ENCODE measurements at regions not wholly inside any gene's neighbourhood (a gene's known extent, or its start where the extent isn't known, plus 50 kb on each side); places are given as distances from the start of the nearest gene placed in this dataset.
"Not testable (repeated sequence)": the region's sequence is repeated elsewhere in the genome, so short reads cannot be mapped to it uniquely, and the experiment has no call there.

DNA sequence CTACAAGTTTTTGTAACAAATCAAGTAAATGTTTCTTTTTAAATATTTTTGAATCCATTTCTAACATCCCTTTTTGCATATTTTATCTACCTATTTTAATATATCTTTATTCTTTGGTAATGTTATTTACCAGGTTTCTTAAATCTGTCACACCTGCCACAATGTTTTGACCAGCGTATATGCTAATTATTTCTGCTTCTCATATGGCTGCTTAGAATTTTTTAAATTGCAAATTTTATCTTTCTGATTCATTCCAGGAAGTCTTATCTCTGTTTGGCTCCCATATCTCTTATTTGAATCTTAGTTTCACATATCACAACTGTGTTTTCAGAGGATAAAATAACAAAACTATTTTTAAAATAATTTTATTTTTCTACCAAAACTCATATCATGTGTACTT lies 1411.1 kb downstream of the KCNT2 start:
- no peaks in the 10 kb centered on the region for H3K27me3 Mint-ChIP-seq
- no peak overlapping the region for H3K4me3 Mint-ChIP-seq
- ChIA-PET CTCF (no interaction called here), POLR2A (no interaction called here)
- H3K36me3 Mint-ChIP-seq (ENCODE audit: low read depth), result no peaks in the 10 kb centered on the region
- no peaks in the 10 kb centered on the region for H3K9me3 Mint-ChIP-seq
- H3K4me1 Mint-ChIP-seq, result peaks cover 10% of the 10 kb centered on the region
- no peak for DNase-seq
- H3K27ac Mint-ChIP-seq, result no peak overlapping the region

DNA sequence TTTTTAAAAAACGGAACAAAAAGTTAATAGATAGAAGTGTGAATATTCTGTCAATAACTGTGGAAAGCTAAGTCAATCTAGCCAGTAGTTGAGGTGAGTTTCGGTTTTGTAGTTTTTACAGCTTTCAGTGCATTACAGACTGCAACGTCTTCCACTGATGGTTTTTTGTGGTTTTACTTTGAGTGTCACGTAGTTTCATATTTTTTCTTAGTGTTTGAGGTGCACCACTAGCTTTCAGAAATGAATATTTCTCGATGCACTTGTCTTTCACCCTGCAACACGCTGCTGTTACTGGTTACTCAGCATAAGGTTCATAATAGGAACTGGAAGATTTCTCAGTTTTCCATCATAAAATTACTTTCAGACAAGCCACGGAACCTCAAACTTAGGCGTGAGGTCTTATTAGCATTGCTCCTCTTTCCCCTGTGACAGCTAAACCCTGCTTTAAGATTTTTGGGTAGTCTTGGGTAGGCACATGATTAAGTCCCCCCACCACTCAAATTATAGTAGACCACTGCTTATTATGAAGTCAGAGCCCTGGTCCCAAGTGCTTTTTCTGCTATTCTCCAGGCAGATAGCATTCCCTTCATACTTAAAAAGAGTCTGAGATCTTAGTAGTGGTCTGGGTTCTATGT lies 1412.7 kb downstream of the KCNT2 start:
- peaks cover 4% of the 10 kb centered on the region for H3K27me3 Mint-ChIP-seq
- no peak overlapping the region for H3K27ac Mint-ChIP-seq
- DNase-seq, result peak; percentile 11
- no peaks in the 10 kb centered on the region for H3K36me3 Mint-ChIP-seq (ENCODE audit: low read depth)
- CTCF ChIA-PET, result no interaction called here
- POLR2A ChIA-PET, result no interaction called here
- H3K9me3 Mint-ChIP-seq, result peaks cover 3% of the 10 kb centered on the region
- H3K4me3 Mint-ChIP-seq, result peak overlapping the region; percentile 6
- H3K4me1 Mint-ChIP-seq, result peaks cover 12% of the 10 kb centered on the region

DNA sequence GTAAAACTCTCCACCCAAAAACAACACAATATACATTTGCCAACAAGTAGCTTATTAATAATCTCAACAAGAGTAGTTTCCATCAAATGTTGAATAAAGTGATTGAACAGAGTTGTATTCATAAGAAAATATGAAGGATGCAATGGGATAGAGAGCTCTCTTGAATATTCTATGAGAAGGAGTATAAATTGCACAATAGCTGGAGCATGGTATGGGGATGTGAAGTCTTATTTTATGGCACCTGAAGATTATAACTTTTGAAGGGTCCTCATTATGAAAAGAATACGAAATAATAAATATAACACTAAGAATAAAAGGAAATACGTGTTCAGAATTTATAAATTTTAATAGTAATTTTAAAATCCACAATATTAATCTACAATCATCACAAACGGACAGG lies 1415.1 kb downstream of the KCNT2 start:
- no peak overlapping the region for H3K27ac Mint-ChIP-seq
- CTCF ChIA-PET, result no interaction called here
- POLR2A ChIA-PET, result no interaction called here
- no peaks in the 10 kb centered on the region for H3K36me3 Mint-ChIP-seq (ENCODE audit: low read depth)
- H3K4me3 Mint-ChIP-seq, result no peak overlapping the region
- no peak for DNase-seq
- H3K27me3 Mint-ChIP-seq, result peaks cover 4% of the 10 kb centered on the region
- peaks cover 12% of the 10 kb centered on the region for H3K4me1 Mint-ChIP-seq
- peaks cover 3% of the 10 kb centered on the region for H3K9me3 Mint-ChIP-seq

DNA sequence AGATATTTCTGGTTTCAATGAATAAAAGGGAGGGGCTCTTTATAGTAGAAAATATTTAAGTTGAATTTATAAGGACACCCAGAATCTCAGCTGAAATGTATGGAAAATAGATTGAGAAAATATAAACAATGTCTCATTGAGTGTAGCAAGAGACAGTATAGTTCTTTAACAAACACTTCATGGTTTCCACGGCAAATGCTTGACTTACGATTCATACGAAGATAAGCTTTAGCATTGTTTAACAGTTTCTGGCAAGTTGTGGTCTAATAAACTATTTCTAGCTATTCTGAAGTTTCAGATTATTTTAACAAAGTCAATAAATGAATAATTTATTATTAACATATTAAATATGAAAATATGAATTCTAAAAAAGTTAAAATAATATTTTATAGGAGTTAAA lies 1419.4 kb downstream of the KCNT2 start:
- Mint-ChIP-seq H3K36me3 (ENCODE audit: low read depth) (no peaks in the 10 kb centered on the region), H3K9me3 (peaks cover 3% of the 10 kb centered on the region), H3K4me3 (no peak overlapping the region), H3K4me1 (peaks cover 4% of the 10 kb centered on the region), H3K27me3 (peaks cover 4% of the 10 kb centered on the region), H3K27ac (no peak overlapping the region)
- POLR2A ChIA-PET, result no interaction called here
- CTCF ChIA-PET, result no interaction called here
- DNase-seq, result no peak

DNA sequence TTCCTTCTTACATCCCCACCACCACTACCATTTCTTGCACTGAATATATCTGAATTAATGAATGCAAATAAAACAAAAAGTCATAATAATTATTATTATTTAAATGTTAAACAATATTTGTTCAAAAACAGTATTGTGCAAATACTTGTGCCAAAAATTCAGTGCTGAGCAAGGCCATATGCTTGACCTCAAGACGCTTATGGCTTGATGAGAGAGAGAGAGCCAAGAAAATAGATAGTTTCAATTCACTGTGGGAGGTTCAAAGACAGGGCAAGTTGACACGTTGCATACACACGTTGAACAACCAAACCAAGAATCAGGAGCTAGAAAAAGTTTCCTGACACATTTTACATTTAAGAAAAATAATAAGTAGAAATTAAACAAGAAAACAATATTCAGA lies 1421.7 kb downstream of the KCNT2 start:
- POLR2A ChIA-PET, result no interaction called here
- Mint-ChIP-seq H3K4me3 (no peak overlapping the region), H3K4me1 (no peaks in the 10 kb centered on the region), H3K9me3 (peaks cover 3% of the 10 kb centered on the region), H3K27ac (no peak overlapping the region), H3K27me3 (peaks cover 4% of the 10 kb centered on the region), H3K36me3 (ENCODE audit: low read depth) (no peaks in the 10 kb centered on the region)
- CTCF ChIA-PET, result no interaction called here
- no peak for DNase-seq

- no peak overlapping the region for H3K4me3 Mint-ChIP-seq
- CTCF ChIA-PET, result no interaction called here
- peaks cover under 1% of the 10 kb centered on the region for H3K27me3 Mint-ChIP-seq
- POLR2A ChIA-PET, result no interaction called here
- H3K9me3 Mint-ChIP-seq, result no peaks in the 10 kb centered on the region
- no peaks in the 10 kb centered on the region for H3K36me3 Mint-ChIP-seq (ENCODE audit: low read depth)
- DNase-seq, result no peak
- H3K27ac Mint-ChIP-seq, result no peak overlapping the region
- H3K4me1 Mint-ChIP-seq, result no peaks in the 10 kb centered on the region
Observed at GRCh38 chr1:195185736-195186135, 1422.5 kb downstream of the KCNT2 start.

DNA sequence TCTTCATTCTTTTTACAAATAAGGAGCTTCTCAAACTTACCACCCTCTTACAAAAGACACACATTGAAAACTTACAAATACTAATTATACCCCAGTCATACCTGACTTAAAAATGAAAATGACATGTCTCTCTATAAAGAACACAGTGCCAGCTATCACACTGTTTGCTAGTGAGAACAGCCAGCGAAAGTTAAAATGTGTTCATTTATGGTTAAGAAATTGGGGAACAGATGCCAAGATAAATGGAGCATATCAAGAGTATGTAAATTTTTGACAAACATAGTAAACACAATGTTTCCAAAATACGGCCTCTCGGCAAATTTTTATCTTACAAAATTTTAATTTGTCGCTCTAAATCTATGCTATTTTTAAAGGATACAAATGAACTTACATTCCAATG lies 1422.9 kb downstream of the KCNT2 start:
- POLR2A ChIA-PET, result no interaction called here
- H3K36me3 Mint-ChIP-seq (ENCODE audit: low read depth), result no peaks in the 10 kb centered on the region
- no peaks in the 10 kb centered on the region for H3K4me1 Mint-ChIP-seq
- H3K27me3 Mint-ChIP-seq, result no peaks in the 10 kb centered on the region
- CTCF ChIA-PET, result no interaction called here
- H3K4me3 Mint-ChIP-seq, result no peak overlapping the region
- no peak overlapping the region for H3K27ac Mint-ChIP-seq
- DNase-seq, result no peak
- no peaks in the 10 kb centered on the region for H3K9me3 Mint-ChIP-seq

- Mint-ChIP-seq H3K4me3 (no peak overlapping the region), H3K27ac (no peak overlapping the region), H3K4me1 (no peaks in the 10 kb centered on the region), H3K36me3 (ENCODE audit: low read depth) (no peaks in the 10 kb centered on the region), H3K9me3 (peaks cover 7% of the 10 kb centered on the region), H3K27me3 (no peaks in the 10 kb centered on the region)
- ChIA-PET POLR2A (no interaction called here), CTCF (no interaction called here)
- DNase-seq, result no peak
Observed at GRCh38 chr1:195173753-195174152, 1434.5 kb downstream of the KCNT2 start.

- H3K27ac Mint-ChIP-seq; DNase-seq; POLR2A ChIA-PET; H3K4me1 Mint-ChIP-seq; H3K36me3 Mint-ChIP-seq (ENCODE audit: low read depth); H3K9me3 Mint-ChIP-seq; H3K4me3 Mint-ChIP-seq; CTCF ChIA-PET; H3K27me3 Mint-ChIP-seq: not testable (repeated sequence)
Observed at GRCh38 chr1:195159795-195160194, 1448.4 kb downstream of the KCNT2 start.

- Mint-ChIP-seq H3K9me3 (no peaks in the 10 kb centered on the region), H3K27me3 (no peaks in the 10 kb centered on the region), H3K36me3 (ENCODE audit: low read depth) (no peaks in the 10 kb centered on the region), H3K4me1 (no peaks in the 10 kb centered on the region), H3K27ac (no peak overlapping the region), H3K4me3 (no peak overlapping the region)
- POLR2A ChIA-PET, result no interaction called here
- DNase-seq, result no peak
- CTCF ChIA-PET, result no interaction called here
Observed at GRCh38 chr1:195158091-195158490, 1450.1 kb downstream of the KCNT2 start.

DNA sequence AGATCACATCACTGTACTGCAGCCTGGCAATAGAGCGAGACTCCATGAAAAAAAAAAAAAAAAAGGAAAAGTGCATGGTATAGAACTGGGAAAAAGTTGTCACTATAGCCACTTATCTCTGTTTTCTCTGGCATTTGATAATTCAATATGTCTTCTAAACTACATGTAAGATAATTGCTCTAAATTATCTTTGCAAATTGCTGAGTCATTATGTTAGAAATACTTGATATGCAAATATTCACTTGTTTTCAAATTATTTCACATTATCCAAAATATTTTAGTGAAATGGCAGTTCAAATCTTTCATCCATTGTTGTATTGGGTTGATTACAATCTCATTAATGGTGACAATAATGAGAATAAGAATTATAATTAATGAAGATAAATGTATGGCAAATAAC lies 1455.1 kb downstream of the KCNT2 start:
- Mint-ChIP-seq H3K4me1 (no peaks in the 10 kb centered on the region), H3K9me3 (no peaks in the 10 kb centered on the region), H3K36me3 (ENCODE audit: low read depth) (no peaks in the 10 kb centered on the region), H3K27me3 (no peaks in the 10 kb centered on the region), H3K4me3 (no peak overlapping the region), H3K27ac (no peak overlapping the region)
- no peak for DNase-seq
- ChIA-PET POLR2A (no interaction called here), CTCF (no interaction called here)

DNA sequence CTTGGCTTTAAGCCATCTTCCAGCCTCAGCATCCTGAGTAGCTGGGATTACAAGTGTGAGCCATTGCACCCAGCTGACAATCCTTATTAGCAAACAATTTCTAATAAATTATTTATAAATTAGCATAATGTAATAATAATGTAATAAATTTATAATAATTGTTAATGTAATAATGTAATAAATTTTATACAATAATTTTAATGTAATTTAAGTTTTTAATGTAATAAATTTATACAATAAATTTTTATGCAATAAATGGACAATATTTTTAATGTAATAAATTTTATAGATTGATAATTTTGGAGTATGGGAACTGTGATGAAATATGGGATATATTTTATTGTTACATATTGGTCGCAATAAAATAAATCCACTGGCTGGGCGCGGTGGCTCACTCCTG lies 1457.5 kb downstream of the KCNT2 start:
- Mint-ChIP-seq H3K4me1 (no peaks in the 10 kb centered on the region), H3K27me3 (no peaks in the 10 kb centered on the region)
- CTCF ChIA-PET, result no interaction called here

GRCh38 chr1:195141294-195141693 lies 1466.9 kb downstream of the KCNT2 start:
- CTCF ChIA-PET, result no interaction called here
- Mint-ChIP-seq H3K4me3 (no peak overlapping the region), H3K4me1 (no peaks in the 10 kb centered on the region), H3K9me3 (peaks cover 3% of the 10 kb centered on the region), H3K27ac (no peak overlapping the region), H3K27me3 (no peaks in the 10 kb centered on the region), H3K36me3 (ENCODE audit: low read depth) (no peaks in the 10 kb centered on the region)
- no peak for DNase-seq
- POLR2A ChIA-PET, result no interaction called here

More for the DNA sequence above, 1457.5 kb downstream of the KCNT2 start:
- POLR2A ChIA-PET, result no interaction called here
- no peaks in the 10 kb centered on the region for H3K9me3 Mint-ChIP-seq
- H3K36me3 Mint-ChIP-seq (ENCODE audit: low read depth), result no peaks in the 10 kb centered on the region
- no peak overlapping the region for H3K27ac Mint-ChIP-seq
- no peak for DNase-seq
- no peak overlapping the region for H3K4me3 Mint-ChIP-seq

DNA sequence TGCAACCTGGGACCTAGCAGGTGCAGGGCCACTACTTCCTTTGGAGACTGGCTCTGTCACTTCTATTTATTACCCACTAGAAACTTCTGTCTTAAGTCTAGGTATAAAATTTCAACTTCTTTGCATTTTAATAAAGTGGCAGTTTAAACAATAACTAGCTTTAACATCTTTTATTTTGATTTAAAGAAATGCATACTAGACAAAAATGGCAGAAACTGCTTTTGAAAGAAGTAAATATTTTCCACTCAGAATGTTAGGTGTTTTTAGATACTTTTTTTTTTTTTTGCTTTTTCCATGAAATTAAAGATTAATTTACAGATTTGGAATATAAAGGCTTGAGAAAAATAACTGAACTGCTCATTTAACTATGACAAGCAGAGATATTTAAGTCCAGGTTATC lies 1477.6 kb downstream of the KCNT2 start:
- ChIA-PET POLR2A (no interaction called here), CTCF (interaction anchor here (0.7 kb wide), 1 partner anchor 453 kb away, joined by 4 read pairs; no protein-coding TSS in a partner anchor)
- no peaks in the 10 kb centered on the region for H3K9me3 Mint-ChIP-seq
- H3K36me3 Mint-ChIP-seq (ENCODE audit: low read depth), result no peaks in the 10 kb centered on the region
- no peak overlapping the region for H3K4me3 Mint-ChIP-seq
- H3K27ac Mint-ChIP-seq, result no peak overlapping the region
- H3K4me1 Mint-ChIP-seq, result no peaks in the 10 kb centered on the region
- H3K27me3 Mint-ChIP-seq, result no peaks in the 10 kb centered on the region
- DNase-seq, result no peak
